Neural cell (in vitro differentiated cells): ENCODE measurements at regions not wholly inside any gene's neighbourhood (a gene's known extent, or its start where the extent isn't known, plus 50 kb on each side); places are given as distances from the start of the nearest gene placed in this dataset.

Experiments used
- H2AFZ ChIP-seq: fragments of 200-600, 300-800 bp; sonication (generic), shearing (Covaris generic); 2 replicates; pipeline ENCODE4 v1.6.0; 2014; ENCODE audit warnings: low read depth, mild to moderate bottlenecking, antibody characterized with exemption, low read length, moderate library complexity
- H3F3A ChIP-seq: fragments of 200-600 bp; shearing (Covaris generic); 2 replicates; pipeline ENCODE4 v1.6.1; 2016; ENCODE audit warnings: mild to moderate bottlenecking, moderate library complexity, mixed read lengths, antibody characterized with exemption, low read length; ENCODE audit not compliant: insufficient read depth, poor library complexity, severe bottlenecking
- H3K27ac ChIP-seq: fragments of 200-600, 300-800 bp; sonication (generic), shearing (Covaris generic); 2 replicates; pipeline ENCODE4 v1.5.1; 2014; ENCODE audit warnings: mild to moderate bottlenecking, low read length, moderate library complexity
- H3K27me3 ChIP-seq: fragments of 300-800, 200-600 bp; sonication (generic), shearing (Covaris generic); 2 replicates; pipeline ENCODE4 v1.6.0; 2014; ENCODE audit warnings: mild to moderate bottlenecking, low read depth, low read length, moderate library complexity; ENCODE audit not compliant: insufficient read depth
- H3K36me3 ChIP-seq: fragments of 300-800, 200-600 bp; sonication (generic), shearing (Covaris generic); 2 replicates; pipeline ENCODE4 v1.5.1; 2014; ENCODE audit warnings: mild to moderate bottlenecking, antibody characterized with exemption, low read length, moderate library complexity; ENCODE audit not compliant: insufficient read depth
- H3K4me2 ChIP-seq: fragments of 300-800, 200-600 bp; sonication (generic), shearing (Covaris generic); 2 replicates; pipeline ENCODE4 v1.6.0; 2014; ENCODE audit warnings: mild to moderate bottlenecking, low read length
- H3K4me3 ChIP-seq: fragments of 300-800, 200-600 bp; sonication (generic), shearing (Covaris generic); 2 replicates; pipeline ENCODE4 v1.5.1; 2014; ENCODE audit warnings: mild to moderate bottlenecking, low read length, moderate library complexity
- H3K79me2 ChIP-seq: fragments of 200-600 bp; shearing (Covaris generic); replicated peaks from 2 replicates; pipeline ENCODE4 v1.6.0; 2014; ENCODE audit warnings: mild to moderate bottlenecking, low read length, moderate library complexity; ENCODE audit not compliant: insufficient read depth
- H3K9ac ChIP-seq: fragments of 300-800, 200-600 bp; sonication (generic), shearing (Covaris generic); 2 replicates; pipeline ENCODE4 v1.6.1; 2016; ENCODE audit warnings: mild to moderate bottlenecking, low read length, mixed read lengths
- H3K9me2 ChIP-seq: fragments of 200-600 bp; shearing (Covaris generic); 2 replicates; pipeline ENCODE4 v1.6.1; 2016; ENCODE audit warnings: mild to moderate bottlenecking, low read length, mixed read lengths; ENCODE audit not compliant: insufficient read depth
- H3K9me3 ChIP-seq: fragments of 200-600, 300-800 bp; sonication (generic), shearing (Covaris generic); 2 replicates; pipeline ENCODE4 v1.6.1; 2016; ENCODE audit warnings: mild to moderate bottlenecking, mixed run types, low read length, moderate library complexity, mixed read lengths
- H4K20me1 ChIP-seq: fragments of 200-600 bp; shearing (Covaris generic); 2 replicates; pipeline ENCODE4 v1.6.1; 2016; ENCODE audit warnings: mild to moderate bottlenecking, mixed run types; ENCODE audit not compliant: insufficient read depth
- CTCF ChIP-seq: fragments of 450-650 bp; IDR thresholded peaks from 2 replicates; pipeline ENCODE4 v1.5.1; 2014; ENCODE audit warnings: antibody characterized with exemption, mild to moderate bottlenecking, moderate library complexity; ENCODE audit not compliant: poor library complexity, severe bottlenecking
- EP300 ChIP-seq: fragments of 450-650 bp; conservative IDR thresholded peaks from 2 replicates; pipeline ENCODE4 v1.6.1; 2014; ENCODE audit warnings: antibody characterized with exemption, mild to moderate bottlenecking, moderate library complexity; ENCODE audit not compliant: poor library complexity, severe bottlenecking
- EZH2 ChIP-seq: fragments of 200-600, 300-800 bp; shearing (Covaris generic), sonication (generic); IDR thresholded peaks from 2 replicates; pipeline ENCODE4 v1.6.1; 2014; ENCODE audit warnings: antibody characterized with exemption, low read length, borderline replicate concordance, mild to moderate bottlenecking; ENCODE audit not compliant: insufficient read depth, poor library complexity, severe bottlenecking
- MXI1 ChIP-seq: fragments of 450-650 bp; conservative IDR thresholded peaks from 2 replicates; pipeline ENCODE4 v1.6.1; 2014; ENCODE audit warnings: antibody characterized with exemption, mild to moderate bottlenecking; ENCODE audit not compliant: poor library complexity, severe bottlenecking
- POLR2AphosphoS5 ChIP-seq: IDR thresholded peaks from 2 replicates; pipeline ENCODE4 v1.6.1; 2012
- RAD21 ChIP-seq: fragments of 450-650 bp; conservative IDR thresholded peaks from 2 replicates; pipeline ENCODE4 v1.6.1; 2014; ENCODE audit warnings: antibody characterized with exemption, mild to moderate bottlenecking, moderate library complexity
- REST ChIP-seq: IDR thresholded peaks from 2 replicates; pipeline ENCODE4 v1.6.1; 2012; ENCODE audit warnings: borderline replicate concordance
- SMC3 ChIP-seq: fragments of 450-650 bp; conservative IDR thresholded peaks from 2 replicates; pipeline ENCODE4 v1.6.1; 2014; ENCODE audit warnings: antibody characterized with exemption, mild to moderate bottlenecking, moderate library complexity; ENCODE audit not compliant: poor library complexity
- TAF1 ChIP-seq: IDR thresholded peaks from 2 replicates; pipeline ENCODE4 v1.6.1; 2012; ENCODE audit warnings: low read depth

GRCh38 chr2:211089127-211089526, 532.7 kb downstream of the CPS1 start:
- Histone ChIP-seq H3K36me3 (no peaks in the 10 kb centered on the region), H3K4me2 (no peak overlapping the region), H2AFZ (no peak overlapping the region), H3K4me3 (no peak overlapping the region), H3K27ac (no peak overlapping the region), H3F3A (no peaks in the 10 kb centered on the region), H3K9me2 (no peaks in the 10 kb centered on the region), H3K9ac (no peak overlapping the region), H4K20me1 (no peaks in the 10 kb centered on the region), H3K9me3 (no peaks in the 10 kb centered on the region), H3K79me2 (no peaks in the 10 kb centered on the region), H3K27me3 (no peaks in the 10 kb centered on the region)
- no peak for TF ChIP-seq REST
- TF ChIP-seq POLR2AphosphoS5 = no peak
- no peak for TF ChIP-seq EZH2
- TF ChIP-seq EP300 = no peak
- no peak for TF ChIP-seq RAD21
- TF ChIP-seq SMC3 = no peak
- TF ChIP-seq TAF1 = no peak
- TF ChIP-seq CTCF = no peak
- TF ChIP-seq MXI1 = no peak

- Histone ChIP-seq H3K4me2 (no peak overlapping the region), H3K36me3 (peaks cover 4% of the 10 kb centered on the region), H3K9me2 (no peaks in the 10 kb centered on the region), H3K4me3 (no peak overlapping the region), H3K79me2 (no peaks in the 10 kb centered on the region), H3K9me3 (no peaks in the 10 kb centered on the region), H3F3A (no peaks in the 10 kb centered on the region), H3K27me3 (no peaks in the 10 kb centered on the region), H3K9ac (no peak overlapping the region), H3K27ac (no peak overlapping the region), H2AFZ (no peak overlapping the region), H4K20me1 (no peaks in the 10 kb centered on the region)
- TF ChIP-seq SMC3 (no peak), EP300 (no peak), TAF1 (no peak), MXI1 (no peak), CTCF (peak; percentile 33), RAD21 (no peak), POLR2AphosphoS5 (no peak), EZH2 (no peak)
Observed at GRCh38 chr2:211093743-211094303, 537.4 kb downstream of the CPS1 start.
